ENCODE measurements at regions not wholly inside any gene's neighbourhood (a gene's known extent, or its start where the extent isn't known, plus 50 kb on each side); places are given as distances from the start of the nearest gene placed in this dataset.
A peak's percentile ranks its signal among the peaks of the same experiment; 100 is the strongest.

GRCh38 chr2:88296247-88296646, 126.1 kb downstream of the THNSL2 start:
- no peak for TF ChIP-seq CTCF (IDR thresholded peaks at IDR 0.05; ENCODE audit: low read depth, low read length, missing control alignments)
- DNase-seq (ENCODE audit: low read depth), result peak; percentile 5
- H3K4me3 ChIP-seq (ENCODE audit: low read depth, low read length), result no peak overlapping the region

DNA sequence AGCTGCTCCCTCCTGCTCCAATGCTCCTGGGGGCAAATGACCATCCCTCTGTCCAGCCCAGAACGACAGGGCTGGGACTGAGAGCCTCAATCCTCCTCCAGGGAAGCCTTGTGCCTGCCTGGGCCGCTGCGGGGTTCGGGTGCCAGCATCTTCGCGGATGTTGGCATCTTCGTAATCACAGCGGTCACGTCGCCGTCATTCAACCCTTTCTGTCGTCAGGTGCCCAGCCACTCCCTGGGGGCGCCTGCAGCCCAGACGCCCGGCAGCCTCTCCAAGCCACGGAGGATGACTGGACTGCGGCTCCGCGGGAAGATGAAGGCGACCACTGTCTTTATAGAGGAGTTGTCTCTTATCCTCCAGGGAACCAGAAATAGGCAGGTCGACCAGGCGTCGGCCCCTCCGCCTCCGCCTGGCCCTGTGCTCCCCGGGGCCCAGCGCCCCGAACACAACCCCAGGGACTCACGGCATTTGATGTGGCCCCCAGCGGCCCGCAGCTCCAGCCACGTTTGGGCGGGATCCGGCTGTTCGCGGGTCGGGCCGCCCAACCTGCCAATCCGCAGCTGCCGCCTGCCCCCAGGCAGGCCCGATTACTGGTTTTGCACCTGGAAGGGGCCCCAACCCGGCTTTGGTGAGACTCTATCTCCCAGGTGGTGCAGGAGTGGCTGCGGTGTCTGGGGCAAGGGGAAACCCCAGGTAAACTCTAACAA, 113.9 kb downstream of the THNSL2 start:
- no peak for DNase-seq (ENCODE audit: low read depth)
- H3K4me3 ChIP-seq (ENCODE audit: low read depth, low read length), result no peak overlapping the region

GRCh38 chr2:88281302-88282217, 111.4 kb downstream of the THNSL2 start:
- no peak for TF ChIP-seq CTCF (IDR thresholded peaks at IDR 0.05; ENCODE audit: low read depth, low read length, missing control alignments)
- H3K4me3 ChIP-seq (ENCODE audit: low read depth, low read length), result no peak overlapping the region
- DNase-seq (ENCODE audit: low read depth), result no peak

More for the DNA sequence above, 113.9 kb downstream of the THNSL2 start:
- no peak for TF ChIP-seq CTCF (IDR thresholded peaks at IDR 0.05; ENCODE audit: low read depth, low read length, missing control alignments)

- TF ChIP-seq CTCF (IDR thresholded peaks at IDR 0.05; ENCODE audit: low read depth, low read length, missing control alignments), result no peak
- H3K4me3 ChIP-seq (ENCODE audit: low read depth, low read length), result no peak overlapping the region
- no peak for DNase-seq (ENCODE audit: low read depth)
Measured at GRCh38 chr2:88269836-88270235, 99.7 kb downstream of the THNSL2 start.

DNA sequence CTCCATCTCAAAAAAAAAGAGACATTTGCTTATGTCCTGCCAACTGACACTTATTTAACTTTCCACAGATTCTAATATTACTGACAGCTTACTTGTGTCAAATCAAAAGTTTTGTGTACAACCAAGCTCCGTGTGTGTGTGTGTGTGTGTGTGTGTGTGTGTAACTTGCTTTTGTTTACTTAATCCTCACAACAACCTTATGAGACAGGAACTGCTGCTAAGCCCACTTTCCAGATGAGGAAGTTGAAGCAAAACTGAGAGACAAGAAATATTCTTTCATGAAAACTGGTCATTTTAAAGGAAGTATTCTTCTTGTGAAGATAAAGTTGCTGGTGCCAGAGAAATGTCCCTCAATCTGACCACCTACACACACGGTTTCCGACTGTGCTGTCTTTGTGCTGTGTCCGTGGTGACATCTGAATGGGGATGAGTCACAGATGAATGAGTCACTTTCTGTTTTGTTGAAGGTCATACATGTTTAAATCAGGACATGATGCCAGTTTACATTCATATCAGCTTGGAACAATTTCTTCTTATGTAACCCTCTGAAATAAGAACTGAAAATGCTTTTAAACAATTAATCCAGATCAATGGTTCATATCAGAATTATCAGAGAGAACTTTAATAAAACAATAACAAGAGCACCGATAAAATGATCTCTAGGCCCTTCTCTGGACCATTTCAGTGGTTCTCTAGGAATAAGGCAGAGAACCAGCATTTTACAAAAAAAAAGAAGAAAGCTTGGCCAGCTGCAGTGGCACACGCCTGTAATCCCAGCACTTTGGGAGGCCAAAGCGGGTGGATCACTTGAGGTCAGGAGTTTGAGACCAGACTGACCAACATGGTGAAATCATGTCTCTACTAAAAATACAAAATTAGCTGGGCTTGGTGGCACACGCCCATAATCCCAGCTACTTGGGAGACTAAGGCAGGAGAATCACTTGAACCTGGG, 95.5 kb downstream of the THNSL2 start:
- H3K4me3 ChIP-seq (ENCODE audit: low read depth, low read length), result no peak overlapping the region
- peak; percentile 1 for DNase-seq (ENCODE audit: low read depth)
- no peak for TF ChIP-seq CTCF (IDR thresholded peaks at IDR 0.05; ENCODE audit: low read depth, low read length, missing control alignments)

- no peak overlapping the region for H3K4me3 ChIP-seq (ENCODE audit: low read depth, low read length)
- no peak for TF ChIP-seq CTCF (IDR thresholded peaks at IDR 0.05; ENCODE audit: low read depth, low read length, missing control alignments)
- DNase-seq (ENCODE audit: low read depth), result no peak
Measured at GRCh38 chr2:88263861-88264260, 93.7 kb downstream of the THNSL2 start.

All from GM12864 (cell line).